ENCODE measurements at regions not wholly inside any gene's neighbourhood (a gene's known extent, or its start where the extent isn't known, plus 50 kb on each side); places are given as distances from the start of the nearest gene placed in this dataset.

DNA sequence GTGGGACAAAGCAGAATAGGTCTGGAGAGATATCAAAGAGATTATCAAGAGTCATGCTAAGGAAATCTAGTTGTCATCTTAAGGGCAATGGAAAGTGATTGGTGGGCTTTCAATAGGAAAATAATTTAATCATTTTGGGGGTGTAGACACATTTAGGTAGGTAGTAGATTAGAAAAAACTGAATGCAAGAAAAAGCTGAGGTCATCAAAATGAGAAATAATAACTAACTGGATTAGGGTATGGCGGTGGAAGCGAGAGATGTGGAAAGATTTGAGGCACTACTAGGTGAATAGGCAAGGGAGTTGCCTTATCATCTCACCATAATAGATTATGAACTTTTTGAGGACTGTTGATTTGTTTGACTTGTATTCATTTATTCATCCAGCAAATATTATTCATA is 393.2 kb upstream of the ZNF608 start:
- TF ChIP-seq, protein P1, sequence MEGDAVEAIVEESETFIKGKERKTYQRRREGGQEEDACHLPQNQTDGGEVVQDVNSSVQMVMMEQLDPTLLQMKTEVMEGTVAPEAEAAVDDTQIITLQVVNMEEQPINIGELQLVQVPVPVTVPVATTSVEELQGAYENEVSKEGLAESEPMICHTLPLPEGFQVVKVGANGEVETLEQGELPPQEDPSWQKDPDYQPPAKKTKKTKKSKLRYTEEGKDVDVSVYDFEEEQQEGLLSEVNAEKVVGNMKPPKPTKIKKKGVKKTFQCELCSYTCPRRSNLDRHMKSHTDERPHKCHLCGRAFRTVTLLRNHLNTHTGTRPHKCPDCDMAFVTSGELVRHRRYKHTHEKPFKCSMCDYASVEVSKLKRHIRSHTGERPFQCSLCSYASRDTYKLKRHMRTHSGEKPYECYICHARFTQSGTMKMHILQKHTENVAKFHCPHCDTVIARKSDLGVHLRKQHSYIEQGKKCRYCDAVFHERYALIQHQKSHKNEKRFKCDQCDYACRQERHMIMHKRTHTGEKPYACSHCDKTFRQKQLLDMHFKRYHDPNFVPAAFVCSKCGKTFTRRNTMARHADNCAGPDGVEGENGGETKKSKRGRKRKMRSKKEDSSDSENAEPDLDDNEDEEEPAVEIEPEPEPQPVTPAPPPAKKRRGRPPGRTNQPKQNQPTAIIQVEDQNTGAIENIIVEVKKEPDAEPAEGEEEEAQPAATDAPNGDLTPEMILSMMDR (IDR thresholded peaks at IDR 0.05): no peak
- H3K27me3 Mint-ChIP-seq: no peaks in the 10 kb centered on the region
- ChIA-PET POLR2A (no interaction called here), CTCF (no interaction called here)
- no peak for ATAC-seq (ENCODE audit: low read depth)
- peaks cover 12% of the 10 kb centered on the region for H3K4me1 Mint-ChIP-seq
- no peak for DNase-seq
- no peaks in the 10 kb centered on the region for H3K9me3 Mint-ChIP-seq
- H3K27ac Mint-ChIP-seq: no peak overlapping the region
- intact Hi-C loops (cut with micrococcal nuclease): no loop called here
- no peaks in the 10 kb centered on the region for H3K36me3 Mint-ChIP-seq (ENCODE audit: low read depth)
- H3K4me3 Mint-ChIP-seq: no peak overlapping the region

DNA sequence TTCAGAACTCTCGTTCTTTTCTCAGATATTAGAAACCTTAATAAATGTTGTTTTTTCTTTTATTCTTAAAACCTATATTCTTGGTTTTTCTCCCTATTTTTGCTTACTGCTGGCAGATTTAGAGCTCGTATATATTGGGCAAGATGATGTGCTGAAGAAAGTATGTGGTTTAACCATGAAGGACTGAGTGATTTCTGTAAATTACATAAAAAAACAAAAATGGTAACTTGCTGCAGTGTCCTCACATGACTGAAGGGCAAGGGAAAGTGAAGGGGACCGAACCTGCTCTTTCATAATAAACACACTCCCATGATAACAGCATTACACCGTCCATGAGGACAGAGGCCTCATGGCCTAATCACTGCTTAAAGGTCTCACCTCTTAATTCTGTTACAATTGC is 393.8 kb upstream of the ZNF608 start:
- TF ChIP-seq, protein P1 (IDR thresholded peaks at IDR 0.05): no peak
- Mint-ChIP-seq H3K27ac (no peak overlapping the region), H3K4me3 (no peak overlapping the region), H3K9me3 (no peaks in the 10 kb centered on the region), H3K27me3 (no peaks in the 10 kb centered on the region), H3K36me3 (ENCODE audit: low read depth) (no peaks in the 10 kb centered on the region), H3K4me1 (peaks cover 12% of the 10 kb centered on the region)
- intact Hi-C loops (cut with micrococcal nuclease): no loop called here
- ChIA-PET POLR2A (no interaction called here), CTCF (no interaction called here)
- no peak for ATAC-seq (ENCODE audit: low read depth)
- no peak for DNase-seq

DNA sequence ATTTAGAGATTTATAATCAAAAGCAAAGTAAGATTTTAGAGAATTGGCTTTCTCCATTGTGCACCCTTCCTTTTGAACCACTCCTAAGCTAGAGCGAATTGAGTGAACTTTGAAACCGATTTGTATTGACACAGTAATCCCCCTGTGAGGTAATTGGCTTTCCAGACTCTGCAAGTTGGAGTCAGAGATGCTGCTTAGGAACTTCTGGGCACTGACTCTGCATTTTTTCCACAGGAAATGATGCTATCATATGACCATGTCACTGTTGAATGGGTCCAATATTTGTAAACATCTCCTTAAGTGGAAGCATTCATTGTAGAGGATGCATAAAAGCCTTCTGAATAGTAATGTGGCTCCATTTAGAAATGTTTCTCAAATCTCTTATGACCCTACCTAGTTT is 394.4 kb upstream of the ZNF608 start:
- ChIA-PET POLR2A (no interaction called here), CTCF (no interaction called here)
- Mint-ChIP-seq H3K4me3 (no peak overlapping the region), H3K27ac (no peak overlapping the region), H3K36me3 (ENCODE audit: low read depth) (no peaks in the 10 kb centered on the region), H3K4me1 (peaks cover 12% of the 10 kb centered on the region), H3K9me3 (no peaks in the 10 kb centered on the region), H3K27me3 (no peaks in the 10 kb centered on the region)
- TF ChIP-seq, protein P1 (IDR thresholded peaks at IDR 0.05): no peak
- ATAC-seq (ENCODE audit: low read depth): peak; percentile 10
- intact Hi-C loops (cut with micrococcal nuclease): no loop called here
- no peak for DNase-seq

DNA sequence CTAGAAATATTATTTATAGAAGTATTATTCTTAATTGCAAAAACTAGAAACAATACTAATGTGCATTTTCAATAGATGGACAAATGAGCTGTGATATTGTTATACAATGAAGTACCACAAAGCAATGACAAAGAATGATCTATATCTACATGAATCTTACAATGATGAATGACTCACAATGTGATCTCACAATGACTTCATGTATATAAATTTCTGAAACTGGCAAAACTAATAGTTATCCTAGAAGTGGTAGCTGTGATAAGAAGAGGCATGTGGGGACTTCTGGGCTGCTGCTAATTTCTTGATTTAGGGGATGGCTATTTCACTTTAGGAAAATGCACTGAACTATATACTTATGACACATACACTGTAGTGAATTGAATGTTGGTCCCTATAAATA is 396.0 kb upstream of the ZNF608 start:
- Mint-ChIP-seq H3K4me1 (peaks cover 12% of the 10 kb centered on the region), H3K36me3 (ENCODE audit: low read depth) (no peaks in the 10 kb centered on the region), H3K9me3 (no peaks in the 10 kb centered on the region), H3K27me3 (no peaks in the 10 kb centered on the region), H3K27ac (no peak overlapping the region), H3K4me3 (no peak overlapping the region)
- TF ChIP-seq, protein P1 (IDR thresholded peaks at IDR 0.05): no peak
- intact Hi-C loops (cut with micrococcal nuclease): no loop called here
- ATAC-seq (ENCODE audit: low read depth): no peak
- DNase-seq: no peak
- POLR2A ChIA-PET: no interaction called here
- CTCF ChIA-PET: no interaction called here

DNA sequence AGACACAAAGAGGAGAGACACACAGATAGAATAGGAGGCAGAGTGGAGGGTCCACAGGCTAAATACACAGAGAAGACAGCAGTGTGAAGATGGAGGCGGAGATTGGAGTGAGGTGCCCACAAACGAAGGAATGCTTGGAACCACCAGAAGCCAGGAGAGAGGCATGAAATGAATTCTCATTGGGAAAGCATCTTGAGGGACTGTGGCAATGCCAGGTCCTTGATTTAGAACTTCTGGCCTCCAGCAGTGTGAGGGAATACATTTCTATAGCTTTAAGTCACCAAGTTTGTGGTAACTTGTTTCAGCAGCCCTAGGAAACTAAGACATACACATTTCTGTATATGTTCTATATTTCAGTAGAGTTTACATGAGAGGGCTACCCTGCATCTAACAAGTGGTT is 396.6 kb upstream of the ZNF608 start:
- no peak for DNase-seq
- intact Hi-C loops (cut with micrococcal nuclease): no loop called here
- Mint-ChIP-seq H3K27ac (no peak overlapping the region), H3K9me3 (no peaks in the 10 kb centered on the region), H3K36me3 (ENCODE audit: low read depth) (no peaks in the 10 kb centered on the region), H3K4me3 (no peak overlapping the region), H3K27me3 (no peaks in the 10 kb centered on the region), H3K4me1 (peaks cover 12% of the 10 kb centered on the region)
- no peak for ATAC-seq (ENCODE audit: low read depth)
- TF ChIP-seq, protein P1 (IDR thresholded peaks at IDR 0.05): no peak
- ChIA-PET POLR2A (no interaction called here), CTCF (no interaction called here)
